ENCODE measurements at regions not wholly inside any gene's neighbourhood (a gene's known extent, or its start where the extent isn't known, plus 50 kb on each side); places are given as distances from the start of the nearest gene placed in this dataset.
"Not testable (repeated sequence)": the region's sequence is repeated elsewhere in the genome, so short reads cannot be mapped to it uniquely, and the experiment has no call there.

GRCh38 chr17:59494757-59495368, 70.5 kb upstream of the DHX40 start:
- no peak for DNase-seq

DNA sequence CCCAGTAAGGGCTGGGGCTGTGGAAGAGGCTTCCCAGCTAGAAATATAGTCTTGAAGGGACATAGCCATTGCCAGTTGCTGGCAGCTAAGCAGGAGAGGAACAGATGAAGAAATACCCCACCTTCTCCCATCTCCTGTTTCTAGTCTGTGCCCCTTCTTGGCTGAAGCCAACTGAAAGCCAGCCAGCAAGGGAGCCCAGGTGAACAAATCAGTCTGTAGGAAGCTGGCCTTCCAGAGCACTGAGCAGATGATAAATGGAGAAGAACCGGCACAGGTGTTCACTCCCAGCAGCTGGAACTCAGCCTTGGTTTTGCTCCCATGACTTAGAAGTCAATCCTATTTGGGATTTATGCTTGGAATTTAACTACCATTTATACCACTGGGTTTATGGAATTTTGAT, 69.2 kb upstream of the DHX40 start:
- DNase-seq, result no peak

GRCh38 chr17:59498530-59499307, 66.7 kb upstream of the DHX40 start:
- DNase-seq, result peak; percentile 77

- not testable (repeated sequence) for DNase-seq
Observed at GRCh38 chr17:59500086-59500655, 65.2 kb upstream of the DHX40 start.

GRCh38 chr17:59501690-59502089, 63.7 kb upstream of the DHX40 start:
- no peak for DNase-seq

GRCh38 chr17:59502800-59503199, 62.6 kb upstream of the DHX40 start:
- DNase-seq, result no peak

- DNase-seq, result no peak
Observed at GRCh38 chr17:59503500-59503899, 61.9 kb upstream of the DHX40 start.

- DNase-seq, result no peak
Observed at GRCh38 chr17:59504821-59505220, 60.6 kb upstream of the DHX40 start.

- DNase-seq, result peak; percentile 62
Observed at GRCh38 chr17:59505610-59506276, 59.7 kb upstream of the DHX40 start.

DNA sequence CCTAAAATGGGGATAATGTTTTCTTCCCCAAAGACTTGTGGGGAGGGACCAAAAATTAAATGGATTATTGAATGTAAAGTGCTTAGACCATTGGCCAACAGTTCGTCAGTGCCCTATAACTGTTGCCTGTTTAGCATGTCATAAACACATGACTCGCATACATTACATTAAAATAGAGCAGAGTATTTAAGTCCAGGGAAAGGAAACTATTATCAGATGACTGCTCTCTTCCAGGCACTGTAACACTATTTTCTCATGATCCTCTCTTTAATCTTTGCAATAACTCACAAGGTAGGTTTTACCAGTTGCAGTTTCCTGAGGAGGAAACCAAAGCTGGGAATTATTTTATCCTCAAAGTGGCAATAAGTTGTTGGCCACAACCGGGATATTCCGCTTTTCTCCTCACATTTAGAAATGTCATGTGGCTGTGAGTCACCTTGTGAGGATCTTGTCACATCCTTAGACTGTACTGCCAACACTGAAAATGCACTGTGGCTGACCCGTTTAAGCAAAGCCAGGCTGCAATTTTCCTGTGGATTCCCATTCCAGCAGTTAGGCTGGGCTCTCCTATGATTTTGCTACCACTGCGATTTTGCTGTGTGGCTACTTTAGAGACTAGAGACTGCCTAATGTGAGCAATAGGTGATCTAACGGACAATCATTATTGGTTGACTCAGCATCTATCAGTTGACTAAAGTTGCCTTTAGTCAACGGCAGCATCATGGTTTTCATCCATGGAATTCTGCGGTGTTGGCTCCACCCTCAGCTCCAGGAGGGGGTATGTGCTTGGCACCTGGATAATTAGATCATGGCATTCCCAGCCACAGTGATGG, 58.3 kb upstream of the DHX40 start:
- no peak for DNase-seq

DNA sequence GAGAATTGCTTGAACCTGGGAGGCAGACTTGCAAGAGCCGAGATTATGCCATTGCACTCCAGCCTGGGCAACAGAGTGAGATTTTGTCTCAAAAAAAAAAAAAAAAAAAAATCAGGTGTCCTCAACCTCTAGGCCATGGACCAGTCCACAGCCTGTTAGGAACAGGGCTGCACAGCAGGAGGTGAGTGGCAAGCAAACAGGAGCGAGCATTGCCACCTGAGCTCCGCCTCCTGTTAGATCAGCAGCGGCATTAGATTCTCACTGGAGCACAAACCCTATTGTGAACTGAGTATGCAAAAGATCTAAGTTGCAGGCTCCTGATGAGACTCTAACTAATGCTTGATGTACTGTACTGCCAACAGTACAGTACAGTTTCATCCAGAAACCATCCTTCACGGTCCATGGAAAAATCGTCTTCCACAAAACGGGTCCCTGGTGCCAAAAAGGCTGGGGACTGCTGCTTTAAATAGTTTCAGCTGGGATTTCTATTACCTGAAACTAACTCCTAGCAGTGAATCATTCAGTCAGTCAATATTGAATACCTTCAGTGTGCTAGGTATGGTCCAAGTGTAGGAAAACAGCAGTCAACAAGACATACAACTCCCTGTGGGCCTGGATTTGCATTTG, 56.3 kb upstream of the DHX40 start:
- no peak for DNase-seq

DNA sequence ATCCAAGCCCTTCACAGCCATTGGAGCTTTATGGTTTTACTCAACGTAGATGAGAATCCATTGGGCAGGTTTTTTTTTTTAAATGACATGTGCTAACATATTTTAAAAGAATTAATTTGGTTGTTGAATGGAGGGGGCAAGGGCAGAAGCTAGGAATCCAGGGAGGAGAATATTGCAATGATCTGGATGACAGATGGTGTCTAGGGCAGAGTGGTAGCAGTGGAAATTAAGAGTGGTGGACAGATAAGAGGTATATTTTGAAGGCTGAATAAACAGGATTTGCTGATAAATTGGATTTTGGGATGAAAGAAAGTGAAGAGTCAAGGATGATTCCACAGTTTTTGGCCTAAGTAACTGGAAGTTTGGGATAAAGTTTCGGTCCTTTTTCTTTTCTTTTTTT, 54.8 kb upstream of the DHX40 start:
- DNase-seq, result no peak

- DNase-seq, result no peak
Observed at GRCh38 chr17:59511726-59512125, 53.7 kb upstream of the DHX40 start.

- DNase-seq, result no peak
Observed at GRCh38 chr17:59512844-59513385, 52.5 kb upstream of the DHX40 start.

GRCh38 chr17:59513934-59514841, 51.2 kb upstream of the DHX40 start:
- peak; percentile 77 for DNase-seq

Measured in fibroblast of skin of abdomen (primary cell).